GM18519 (cell line): ENCODE measurements at regions not wholly inside any gene's neighbourhood (a gene's known extent, or its start where the extent isn't known, plus 50 kb on each side); places are given as distances from the start of the nearest gene placed in this dataset.
"Not testable (repeated sequence)": the region's sequence is repeated elsewhere in the genome, so short reads cannot be mapped to it uniquely, and the experiment has no call there.

ENCODE experiments used
- ATAC-seq: cut with Tn5 transposase; IDR thresholded peaks from one replicate; pipeline ENCODE4 v1.9.1; 2021; ENCODE audit warnings: mild to moderate bottlenecking, moderate library complexity; ENCODE audit not compliant: unreplicated experiment, low FRiP score

- ATAC-seq, result no peak
These were observed 68.4 kb upstream of the EDEM3 start for GRCh38 chr1:184823080-184823479.

GRCh38 chr1:184822267-184822666 is 67.6 kb upstream of the EDEM3 start:
- no peak for ATAC-seq

GRCh38 chr1:184821658-184822057 is 67.0 kb upstream of the EDEM3 start:
- ATAC-seq, result no peak

GRCh38 chr1:184820956-184821355 is 66.3 kb upstream of the EDEM3 start:
- ATAC-seq, result no peak

GRCh38 chr1:184820218-184820750 is 65.6 kb upstream of the EDEM3 start:
- no peak for ATAC-seq

- no peak for ATAC-seq
These were observed 64.0 kb upstream of the EDEM3 start for GRCh38 chr1:184818646-184819045.

GRCh38 chr1:184817003-184817402 is 62.3 kb upstream of the EDEM3 start:
- not testable (repeated sequence) for ATAC-seq

- no peak for ATAC-seq
These were observed 59.0 kb upstream of the EDEM3 start for GRCh38 chr1:184813528-184814089.

GRCh38 chr1:184811439-184812111 is 56.9 kb upstream of the EDEM3 start:
- ATAC-seq, result no peak

GRCh38 chr1:184810735-184811343 is 56.2 kb upstream of the EDEM3 start:
- ATAC-seq, result no peak

- no peak for ATAC-seq
These were observed 51.7 kb upstream of the EDEM3 start for GRCh38 chr1:184806296-184806721.

- ATAC-seq, result no peak
These were observed 51.1 kb upstream of the EDEM3 start for GRCh38 chr1:184805667-184806295.
